ENCODE measurements at regions not wholly inside any gene's neighbourhood (a gene's known extent, or its start where the extent isn't known, plus 50 kb on each side); places are given as distances from the start of the nearest gene placed in this dataset.

DNA sequence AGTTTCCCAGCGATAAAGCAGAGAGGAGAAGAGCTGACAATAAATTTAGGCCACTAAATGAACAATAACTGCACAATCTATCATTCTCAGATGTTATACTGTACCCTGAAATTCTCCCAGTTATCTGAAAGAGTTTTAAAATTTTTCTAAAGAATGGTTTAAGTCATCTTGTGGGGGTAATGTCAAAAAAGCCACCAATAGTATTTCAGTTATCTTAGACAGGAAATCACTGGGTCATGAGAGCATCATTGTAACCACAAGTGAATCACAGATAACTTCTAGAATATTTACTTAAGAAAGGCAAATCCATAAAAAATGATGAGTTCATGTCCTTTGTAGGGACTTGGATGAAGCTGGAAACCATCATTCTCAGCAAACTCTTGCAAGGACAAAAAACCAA, 147.1 kb downstream of the DNAJB9 start:
- TF ChIP-seq POLR2A (IDR thresholded peaks at IDR 0.05), result no peak
- TF ChIP-seq POLR2AphosphoS5 (IDR thresholded peaks at IDR 0.05; ENCODE audit: insufficient read depth in 1 of 2, low read depth in 1 of 2), result no peak
